Lung (tissue), 11 donors: ENCODE measurements at regions not wholly inside any gene's neighbourhood (a gene's known extent, or its start where the extent isn't known, plus 50 kb on each side); places are given as distances from the start of the nearest gene placed in this dataset.
"Not testable (repeated sequence)": the region's sequence is repeated elsewhere in the genome, so short reads cannot be mapped to it uniquely, and the experiment has no call there.

Source experiments
- ATAC-seq: fragments of 200-7000 bp; cut with Tn5 transposase; one replicate; pipeline ENCODE4 v1.9.1; 2020; ENCODE audit warnings: moderate number of reproducible peaks; ENCODE audit not compliant: insufficient read depth, low FRiP score
- DNase-seq, 3 donors: peaks; one replicate each; pipeline ENCODE4 v3.0.0-alpha.2; 2013 to 2017
- H3K27ac ChIP-seq, 2 donors: one replicate each; pipeline ENCODE4 v1.5.1; 2013; ENCODE audit warnings: mild to moderate bottlenecking in 2 of 2, moderate library complexity in 2 of 2, control low read depth in 1 of 2, inconsistent platforms in 1 of 2, low read depth in 1 of 2, low read length in 1 of 2
- H3K27me3 ChIP-seq, 3 donors: one replicate each; pipeline ENCODE4 v1.5.1; 2013; ENCODE audit warnings: low read length in 2 of 3; ENCODE audit not compliant: control insufficient read depth in 3 of 3, insufficient read depth in 3 of 3
- H3K36me3 ChIP-seq, 4 donors: one replicate each; pipeline ENCODE4 v1.5.1; 2013; ENCODE audit warnings: low read length in 4 of 4, mild to moderate bottlenecking in 1 of 4, moderate library complexity in 1 of 4; ENCODE audit not compliant: control insufficient read depth in 4 of 4, insufficient read depth in 4 of 4
- H3K4me1 ChIP-seq, 5 donors: one replicate each; pipeline ENCODE4 v1.5.1; 2013; ENCODE audit warnings: low read length in 5 of 5, mild to moderate bottlenecking in 2 of 5, moderate library complexity in 1 of 5; ENCODE audit not compliant: control insufficient read depth in 5 of 5, insufficient read depth in 5 of 5
- H3K4me3 ChIP-seq: one replicate; pipeline ENCODE4 v1.5.1; 2013; ENCODE audit warnings: mild to moderate bottlenecking, control low read depth, moderate library complexity
- H3K9ac ChIP-seq, 2 donors: one replicate each; pipeline ENCODE4 v1.5.1; 2013; ENCODE audit warnings: low read length in 2 of 2, control low read depth in 1 of 2; ENCODE audit not compliant: insufficient read depth in 1 of 2
- H3K9me3 ChIP-seq, 4 donors: one replicate each; pipeline ENCODE4 v1.5.1; 2013; ENCODE audit warnings: low read length in 3 of 4, mild to moderate bottlenecking in 1 of 4, moderate library complexity in 1 of 4; ENCODE audit not compliant: control insufficient read depth in 4 of 4, insufficient read depth in 3 of 4
- CTCF ChIP-seq: IDR thresholded peaks from 2 replicates; pipeline ENCODE4 v1.5.1; 2012; ENCODE audit warnings: mild to moderate bottlenecking; ENCODE audit errors: control extremely low read depth, extremely low read depth
- WGBS, 2 donors: extraction: QIAGEN DNeasy Blood & Tissue Kit; methylation state at CpG; one replicate each; pipeline ENCODE4 v1.1.7; 2013; 5-methylcytosine and 5-hydroxymethylcytosine counted together
- donor health status: control.
- donor health status: control.
- donor health status: Bipolar disorder and iron deficiency.
- donor health status: healthy.
- donor health status: DM: yes; HTN: yes; CAD: no.

- no peak for TF ChIP-seq CTCF
- Histone ChIP-seq H3K36me3 (no peaks in the 10 kb centered on the region), H3K9me3 (peaks cover 0 to 9% (median 2%) of the 10 kb centered on the region in 4 donors), H3K27ac (no peak overlapping the region), H3K27me3 (no peaks in the 10 kb centered on the region), H3K9ac (no peak overlapping the region), H3K4me1 (no peaks in the 10 kb centered on the region), H3K4me3 (no peak overlapping the region)
- 34 to 82% methylated on average over 2 of the region's 2 CpGs for WGBS, 2 donors
- no peak for ATAC-seq
- no peak for DNase-seq
Measured at GRCh38 chrX:125544856-125545255, 225.2 kb downstream of the TEX13C start.

- Histone ChIP-seq H3K27ac (no peak overlapping the region), H3K9ac (no peak overlapping the region), H3K9me3 (peaks cover 0 to 5% (median 0%) of the 10 kb centered on the region in 4 donors), H3K36me3 (no peaks in the 10 kb centered on the region), H3K4me1 (no peaks in the 10 kb centered on the region), H3K4me3 (no peak overlapping the region), H3K27me3 (no peaks in the 10 kb centered on the region)
- ATAC-seq (no peak), DNase-seq (no peak)
- 50 to 90% methylated on average over 1 of the region's 1 CpG for WGBS, 2 donors
- no peak for TF ChIP-seq CTCF
Measured at GRCh38 chrX:125577479-125577878, 257.8 kb downstream of the TEX13C start.

GRCh38 chrX:125604448-125604847 is 284.8 kb downstream of the TEX13C start:
- no peak overlapping the region for H3K27ac ChIP-seq
- no peaks in the 10 kb centered on the region for H3K27me3 ChIP-seq
- no peaks in the 10 kb centered on the region for H3K4me1 ChIP-seq
- H3K36me3 ChIP-seq = no peaks in the 10 kb centered on the region
- DNase-seq (no peak), ATAC-seq (no peak)
- no peak for TF ChIP-seq CTCF
- no peak overlapping the region for H3K4me3 ChIP-seq
- H3K9ac ChIP-seq = no peak overlapping the region
- H3K9me3 ChIP-seq = no peaks in the 10 kb centered on the region

- no peak for TF ChIP-seq CTCF
- ATAC-seq = no peak
- no peak for DNase-seq
- Histone ChIP-seq H3K27me3 (no peaks in the 10 kb centered on the region), H3K4me3 (no peak overlapping the region), H3K36me3 (no peaks in the 10 kb centered on the region), H3K27ac (no peak overlapping the region), H3K9ac (no peak overlapping the region), H3K4me1 (no peaks in the 10 kb centered on the region), H3K9me3 (no peaks in the 10 kb centered on the region)
- 60 to 82% methylated on average over 2 of the region's 2 CpGs for WGBS, 2 donors
Measured at GRCh38 chrX:125605145-125605544, 285.5 kb downstream of the TEX13C start.

DNA sequence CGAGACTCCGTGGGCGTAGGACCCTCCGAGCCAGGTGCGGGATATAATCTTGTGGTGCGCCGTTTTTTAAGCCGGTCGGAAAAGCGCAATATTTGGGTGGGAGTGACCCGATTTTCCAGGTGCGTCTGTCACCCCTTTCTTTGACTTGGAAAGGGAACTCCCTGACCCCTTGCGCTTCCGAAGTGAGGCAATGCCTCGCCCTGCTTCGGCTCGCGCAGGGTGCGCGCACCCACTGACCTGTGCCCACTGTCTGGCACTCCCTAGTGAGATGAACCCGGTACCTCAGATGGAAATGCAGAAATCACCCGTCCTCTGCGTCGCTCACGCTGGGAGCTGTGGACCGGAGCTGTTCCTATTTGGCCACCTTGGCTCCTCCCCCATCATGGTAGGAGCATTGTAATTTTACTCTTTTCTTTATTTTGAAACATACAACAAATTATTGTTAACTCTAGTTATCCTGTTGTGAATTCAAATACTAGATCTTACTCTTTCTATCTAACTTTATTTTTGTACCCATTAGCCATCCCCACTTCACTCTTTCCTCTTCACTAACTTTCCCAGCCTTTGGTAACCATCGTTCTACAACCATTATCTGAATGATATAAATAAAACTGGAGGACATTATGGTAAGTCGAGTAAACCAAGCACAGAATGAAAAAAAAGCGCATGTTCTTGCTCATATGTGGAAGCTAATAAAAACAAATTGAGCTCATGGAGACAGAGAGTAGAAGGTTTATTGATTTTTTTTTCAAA is 295.1 kb downstream of the TEX13C start:
- not testable (repeated sequence) for H3K36me3 ChIP-seq, H3K27ac ChIP-seq, ATAC-seq, H3K9me3 ChIP-seq, DNase-seq, H3K27me3 ChIP-seq, H3K9ac ChIP-seq, H3K4me3 ChIP-seq, H3K4me1 ChIP-seq
- 85 to 89% methylated on average over 4 to 26 of the region's 29 CpGs for WGBS, 2 donors
